ENCODE measurements at regions not wholly inside any gene's neighbourhood (a gene's known extent, or its start where the extent isn't known, plus 50 kb on each side); places are given as distances from the start of the nearest gene placed in this dataset.
"Not testable (repeated sequence)": the region's sequence is repeated elsewhere in the genome, so short reads cannot be mapped to it uniquely, and the experiment has no call there.

- intact Hi-C loops (cut with micrococcal nuclease) = no loop called here
- no peaks in the 10 kb centered on the region for H3K4me1 Mint-ChIP-seq (ENCODE audit: insufficient read depth, unreplicated experiment)
- H3K27me3 Mint-ChIP-seq (ENCODE audit: insufficient read depth, unreplicated experiment) = no peaks in the 10 kb centered on the region
- no peaks in the 10 kb centered on the region for H3K36me3 Mint-ChIP-seq (ENCODE audit: insufficient read depth, unreplicated experiment)
- CTCF ChIA-PET = no interaction called here
- H3K4me3 Mint-ChIP-seq (ENCODE audit: unreplicated experiment) = no peak overlapping the region
- no peak overlapping the region for H3K27ac Mint-ChIP-seq (ENCODE audit: low read depth, unreplicated experiment)
- no peak for DNase-seq (ENCODE audit: unreplicated experiment)
- no peak for TF ChIP-seq CTCF (IDR thresholded peaks at IDR 0.05; ENCODE audit: unreplicated experiment)
- no TSS peak for BruUV-seq (replicated peaks)
- POLR2A ChIA-PET = no interaction called here
- H3K9me3 Mint-ChIP-seq (ENCODE audit: unreplicated experiment) = peaks cover 21% of the 10 kb centered on the region
Measured at GRCh38 chr18:29373000-29373399, 1196.1 kb upstream of the CDH2 start.

GRCh38 chr18:29361843-29362242 is 1184.9 kb upstream of the CDH2 start:
- no peak for DNase-seq (ENCODE audit: unreplicated experiment)
- no peaks in the 10 kb centered on the region for H3K36me3 Mint-ChIP-seq (ENCODE audit: insufficient read depth, unreplicated experiment)
- H3K4me1 Mint-ChIP-seq (ENCODE audit: insufficient read depth, unreplicated experiment) = no peaks in the 10 kb centered on the region
- CTCF ChIA-PET = no interaction called here
- no peak overlapping the region for H3K4me3 Mint-ChIP-seq (ENCODE audit: unreplicated experiment)
- H3K27ac Mint-ChIP-seq (ENCODE audit: low read depth, unreplicated experiment) = no peak overlapping the region
- intact Hi-C loops (cut with micrococcal nuclease) = no loop called here
- BruUV-seq (replicated peaks) = no TSS peak
- H3K9me3 Mint-ChIP-seq (ENCODE audit: unreplicated experiment) = peaks cover under 1% of the 10 kb centered on the region
- TF ChIP-seq CTCF (IDR thresholded peaks at IDR 0.05; ENCODE audit: unreplicated experiment) = no peak
- POLR2A ChIA-PET = no interaction called here
- H3K27me3 Mint-ChIP-seq (ENCODE audit: insufficient read depth, unreplicated experiment) = no peaks in the 10 kb centered on the region

- H3K4me3 Mint-ChIP-seq (ENCODE audit: unreplicated experiment); DNase-seq (ENCODE audit: unreplicated experiment); BruUV-seq (replicated peaks); H3K4me1 Mint-ChIP-seq (ENCODE audit: insufficient read depth, unreplicated experiment); H3K36me3 Mint-ChIP-seq (ENCODE audit: insufficient read depth, unreplicated experiment); CTCF ChIA-PET; H3K27ac Mint-ChIP-seq (ENCODE audit: low read depth, unreplicated experiment); H3K9me3 Mint-ChIP-seq (ENCODE audit: unreplicated experiment); POLR2A ChIA-PET; intact Hi-C loops (cut with micrococcal nuclease); H3K27me3 Mint-ChIP-seq (ENCODE audit: insufficient read depth, unreplicated experiment): not testable (repeated sequence)
Measured at GRCh38 chr18:29360659-29361058, 1183.7 kb upstream of the CDH2 start.

- intact Hi-C loops (cut with micrococcal nuclease) = not testable (repeated sequence)
Measured at GRCh38 chr18:29359222-29359621, 1182.3 kb upstream of the CDH2 start.

GRCh38 chr18:29351171-29351570 is 1174.2 kb upstream of the CDH2 start:
- no TSS peak for BruUV-seq (replicated peaks)
- H3K36me3 Mint-ChIP-seq (ENCODE audit: insufficient read depth, unreplicated experiment) = no peaks in the 10 kb centered on the region
- H3K9me3 Mint-ChIP-seq (ENCODE audit: unreplicated experiment) = peaks cover 10% of the 10 kb centered on the region
- CTCF ChIA-PET = no interaction called here
- no peaks in the 10 kb centered on the region for H3K27me3 Mint-ChIP-seq (ENCODE audit: insufficient read depth, unreplicated experiment)
- no peaks in the 10 kb centered on the region for H3K4me1 Mint-ChIP-seq (ENCODE audit: insufficient read depth, unreplicated experiment)
- no peak overlapping the region for H3K4me3 Mint-ChIP-seq (ENCODE audit: unreplicated experiment)
- DNase-seq (ENCODE audit: unreplicated experiment) = no peak
- POLR2A ChIA-PET = no interaction called here
- no peak overlapping the region for H3K27ac Mint-ChIP-seq (ENCODE audit: low read depth, unreplicated experiment)
- intact Hi-C loops (cut with micrococcal nuclease) = no loop called here
- TF ChIP-seq CTCF (IDR thresholded peaks at IDR 0.05; ENCODE audit: unreplicated experiment) = no peak

More at GRCh38 chr18:29359222-29359621, 1182.3 kb upstream of the CDH2 start:
- H3K36me3 Mint-ChIP-seq (ENCODE audit: insufficient read depth, unreplicated experiment); CTCF ChIA-PET; DNase-seq (ENCODE audit: unreplicated experiment); H3K27me3 Mint-ChIP-seq (ENCODE audit: insufficient read depth, unreplicated experiment); POLR2A ChIA-PET; H3K27ac Mint-ChIP-seq (ENCODE audit: low read depth, unreplicated experiment); H3K4me1 Mint-ChIP-seq (ENCODE audit: insufficient read depth, unreplicated experiment); H3K4me3 Mint-ChIP-seq (ENCODE audit: unreplicated experiment); BruUV-seq (replicated peaks): not testable (repeated sequence)
- H3K9me3 Mint-ChIP-seq (ENCODE audit: unreplicated experiment) = peaks cover 17% of the 10 kb centered on the region

Measured in MCF 10A (cell line).